Smooth muscle cell (in vitro differentiated cells): ENCODE measurements at regions not wholly inside any gene's neighbourhood (a gene's known extent, or its start where the extent isn't known, plus 50 kb on each side); places are given as distances from the start of the nearest gene placed in this dataset.

ENCODE experiments used
- DNase-seq: peaks from one replicate; lab custom pipeline; 2025; ENCODE audit not compliant: unreplicated experiment; lab: John Stamatoyannopoulos, UW
- H2AFZ ChIP-seq: fragments of 200-600 bp; sonication (generic); 2 replicates; pipeline ENCODE4 v1.6.0; 2016; ENCODE audit warnings: antibody characterized with exemption, low read depth, mild to moderate bottlenecking
- H3F3A ChIP-seq: fragments of 200-600 bp; sonication (generic); 2 replicates; pipeline ENCODE4 v1.6.0; 2017; ENCODE audit warnings: antibody characterized with exemption, low read depth
- H3K27ac ChIP-seq: fragments of 200-600 bp; sonication (generic); 2 replicates; pipeline ENCODE4 v1.5.1; 2016; ENCODE audit warnings: low read depth, mild to moderate bottlenecking
- H3K27me3 ChIP-seq: fragments of 200-600 bp; sonication (generic); 2 replicates; pipeline ENCODE4 v1.6.1; 2016; ENCODE audit warnings: low read depth, mild to moderate bottlenecking
- H3K36me3 ChIP-seq: fragments of 200-600 bp; sonication (generic); 2 replicates; pipeline ENCODE4 v1.5.1; 2016; ENCODE audit warnings: low read depth
- H3K4me1 ChIP-seq: fragments of 200-600 bp; sonication (generic); 2 replicates; pipeline ENCODE4 v1.5.1; 2016; ENCODE audit warnings: low read depth
- H3K4me2 ChIP-seq: fragments of 200-600 bp; sonication (generic); 2 replicates; pipeline ENCODE4 v1.6.0; 2016; ENCODE audit warnings: mild to moderate bottlenecking
- H3K4me3 ChIP-seq: fragments of 200-600 bp; sonication (generic); 2 replicates; pipeline ENCODE4 v1.5.1; 2016; ENCODE audit warnings: mild to moderate bottlenecking
- H3K79me2 ChIP-seq: fragments of 200-600 bp; sonication (generic); 2 replicates; pipeline ENCODE4 v1.6.0; 2016; ENCODE audit warnings: low read depth, mild to moderate bottlenecking
- H3K9ac ChIP-seq: fragments of 200-600 bp; sonication (generic); 2 replicates; pipeline ENCODE4 v1.6.0; 2016; ENCODE audit warnings: low read depth
- H3K9me3 ChIP-seq: fragments of 200-600 bp; sonication (generic); replicated peaks from 2 replicates; pipeline ENCODE4 v1.5.1; 2016; ENCODE audit warnings: low read depth
- H4K20me1 ChIP-seq: fragments of 200-600 bp; sonication (generic); 2 replicates; pipeline ENCODE4 v1.6.0; 2016; ENCODE audit warnings: low read depth
- CTCF ChIP-seq: fragments of 200-600 bp; sonication (generic); IDR thresholded peaks from 2 replicates; pipeline ENCODE4 v1.5.1; 2017; ENCODE audit warnings: borderline replicate concordance, mild to moderate bottlenecking, antibody characterized with exemption; ENCODE audit not compliant: insufficient read depth, poor library complexity, severe bottlenecking
- WGBS: methylation state at CpG from one replicate; pipeline ENCODE4 v1.1.7; 2016; ENCODE audit warnings: low lambda C conversion rate; 5-methylcytosine and 5-hydroxymethylcytosine counted together

- TF ChIP-seq CTCF: no peak
- Histone ChIP-seq H4K20me1 (no peaks in the 10 kb centered on the region), H3K27ac (no peak overlapping the region), H3K27me3 (no peaks in the 10 kb centered on the region), H3F3A (no peaks in the 10 kb centered on the region), H3K4me1 (peaks cover 9% of the 10 kb centered on the region), H3K79me2 (no peaks in the 10 kb centered on the region), H3K36me3 (no peaks in the 10 kb centered on the region), H2AFZ (no peak overlapping the region), H3K9ac (no peak overlapping the region), H3K9me3 (no peaks in the 10 kb centered on the region), H3K4me3 (no peak overlapping the region), H3K4me2 (no peak overlapping the region)
- DNase-seq: no peak
- 87% methylated on average over 14 of the region's 14 CpGs for WGBS
Observed at GRCh38 chr6:3625980-3626563, 125.4 kb downstream of the PXDC1 start.

- H3K27me3 ChIP-seq: no peaks in the 10 kb centered on the region
- no peaks in the 10 kb centered on the region for H3K79me2 ChIP-seq
- H3K4me3 ChIP-seq: no peak overlapping the region
- H4K20me1 ChIP-seq: no peaks in the 10 kb centered on the region
- 83% methylated on average over 16 of the region's 16 CpGs for WGBS
- no peak overlapping the region for H2AFZ ChIP-seq
- no peaks in the 10 kb centered on the region for H3F3A ChIP-seq
- no peak overlapping the region for H3K9ac ChIP-seq
- H3K36me3 ChIP-seq: no peaks in the 10 kb centered on the region
- H3K9me3 ChIP-seq: no peaks in the 10 kb centered on the region
- TF ChIP-seq CTCF: no peak
- no peak overlapping the region for H3K4me2 ChIP-seq
- peaks cover 9% of the 10 kb centered on the region for H3K4me1 ChIP-seq
- no peak overlapping the region for H3K27ac ChIP-seq
- no peak for DNase-seq
Observed at GRCh38 chr6:3625149-3625979, 126.1 kb downstream of the PXDC1 start.

- Histone ChIP-seq H3K9ac (no peak overlapping the region), H2AFZ (no peak overlapping the region), H3K4me2 (no peak overlapping the region), H3K9me3 (no peaks in the 10 kb centered on the region), H3F3A (no peaks in the 10 kb centered on the region), H3K27me3 (no peaks in the 10 kb centered on the region), H3K27ac (no peak overlapping the region), H3K79me2 (no peaks in the 10 kb centered on the region), H4K20me1 (no peaks in the 10 kb centered on the region), H3K4me1 (peaks cover 9% of the 10 kb centered on the region), H3K36me3 (no peaks in the 10 kb centered on the region), H3K4me3 (no peak overlapping the region)
- TF ChIP-seq CTCF: no peak
- no peak for DNase-seq
- WGBS: 71% methylated on average over 14 of the region's 14 CpGs
Observed at GRCh38 chr6:3624250-3625136, 127.0 kb downstream of the PXDC1 start.
